Memory B cell (primary cell): ENCODE measurements at regions not wholly inside any gene's neighbourhood (a gene's known extent, or its start where the extent isn't known, plus 50 kb on each side); places are given as distances from the start of the nearest gene placed in this dataset.

ENCODE experiments used
- ATAC-seq: fragments of 150-1000 bp; cut with Tn5 transposase; 2 replicates; pipeline ENCODE4 v1.10.0; 2021; ENCODE audit warnings: low read depth, mild to moderate bottlenecking, moderate library complexity
- DNase-seq, 2 donors: peaks; one replicate each; pipeline ENCODE4 v3.0.0; 2022; ENCODE audit warnings: low spot score in 2 of 2
- H3K27ac Mint-ChIP-seq: one replicate; pipeline ENCODE4 v1.8.0; 2022; ENCODE audit warnings: mild to moderate bottlenecking, moderate library complexity, mixed read lengths
- H3K27me3 Mint-ChIP-seq: one replicate; pipeline ENCODE4 v1.8.0; 2022; ENCODE audit warnings: mixed read lengths
- H3K36me3 Mint-ChIP-seq: one replicate; pipeline ENCODE4 v1.8.0; 2022; ENCODE audit warnings: mild to moderate bottlenecking, mixed read lengths
- H3K4me1 Mint-ChIP-seq: one replicate; pipeline ENCODE4 v1.8.0; 2022; ENCODE audit warnings: mixed read lengths
- H3K4me3 Mint-ChIP-seq: one replicate; pipeline ENCODE4 v1.8.0; 2022; ENCODE audit warnings: mild to moderate bottlenecking, moderate library complexity, mixed read lengths
- H3K9me3 Mint-ChIP-seq: one replicate; pipeline ENCODE4 v1.8.0; 2022; ENCODE audit warnings: mixed read lengths

DNA sequence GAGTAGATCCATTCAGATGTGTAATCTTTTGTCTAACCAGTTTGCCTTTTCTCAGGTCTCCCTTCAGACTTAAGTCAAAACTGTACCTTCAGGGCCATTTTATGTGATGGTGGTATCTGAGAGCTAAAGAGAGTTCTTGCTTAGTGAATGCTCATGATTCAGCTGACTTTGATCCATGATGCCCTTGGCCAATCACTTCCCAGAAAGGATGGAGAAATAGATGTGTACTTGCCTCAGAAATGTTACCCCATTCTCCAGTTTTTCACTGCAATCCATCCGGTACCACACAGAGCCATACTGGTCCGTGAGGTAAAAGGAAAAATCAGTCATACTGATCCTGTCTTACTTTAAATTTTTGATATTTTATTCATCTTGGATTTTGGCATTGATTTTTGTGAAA lies 234.8 kb upstream of the PIK3C3 start:
- no peaks in the 10 kb centered on the region for H3K36me3 Mint-ChIP-seq
- H3K27ac Mint-ChIP-seq: no peak overlapping the region
- H3K4me1 Mint-ChIP-seq: no peaks in the 10 kb centered on the region
- DNase-seq (no peak), ATAC-seq (no peak)
- H3K4me3 Mint-ChIP-seq: no peak overlapping the region
- no peaks in the 10 kb centered on the region for H3K27me3 Mint-ChIP-seq
- H3K9me3 Mint-ChIP-seq: peaks cover 5% of the 10 kb centered on the region

- Mint-ChIP-seq H3K27me3 (no peaks in the 10 kb centered on the region), H3K36me3 (no peaks in the 10 kb centered on the region), H3K4me1 (no peaks in the 10 kb centered on the region), H3K27ac (no peak overlapping the region), H3K9me3 (peaks cover 5% of the 10 kb centered on the region), H3K4me3 (no peak overlapping the region)
- ATAC-seq: no peak
- no peak for DNase-seq
These were observed 235.2 kb upstream of the PIK3C3 start for GRCh38 chr18:41719808-41720207.

GRCh38 chr18:41714872-41715271 lies 240.2 kb upstream of the PIK3C3 start:
- DNase-seq: no peak
- no peak overlapping the region for H3K4me3 Mint-ChIP-seq
- H3K27ac Mint-ChIP-seq: no peak overlapping the region
- no peaks in the 10 kb centered on the region for H3K9me3 Mint-ChIP-seq
- no peak for ATAC-seq
- no peaks in the 10 kb centered on the region for H3K4me1 Mint-ChIP-seq
- no peaks in the 10 kb centered on the region for H3K36me3 Mint-ChIP-seq
- H3K27me3 Mint-ChIP-seq: no peaks in the 10 kb centered on the region

DNA sequence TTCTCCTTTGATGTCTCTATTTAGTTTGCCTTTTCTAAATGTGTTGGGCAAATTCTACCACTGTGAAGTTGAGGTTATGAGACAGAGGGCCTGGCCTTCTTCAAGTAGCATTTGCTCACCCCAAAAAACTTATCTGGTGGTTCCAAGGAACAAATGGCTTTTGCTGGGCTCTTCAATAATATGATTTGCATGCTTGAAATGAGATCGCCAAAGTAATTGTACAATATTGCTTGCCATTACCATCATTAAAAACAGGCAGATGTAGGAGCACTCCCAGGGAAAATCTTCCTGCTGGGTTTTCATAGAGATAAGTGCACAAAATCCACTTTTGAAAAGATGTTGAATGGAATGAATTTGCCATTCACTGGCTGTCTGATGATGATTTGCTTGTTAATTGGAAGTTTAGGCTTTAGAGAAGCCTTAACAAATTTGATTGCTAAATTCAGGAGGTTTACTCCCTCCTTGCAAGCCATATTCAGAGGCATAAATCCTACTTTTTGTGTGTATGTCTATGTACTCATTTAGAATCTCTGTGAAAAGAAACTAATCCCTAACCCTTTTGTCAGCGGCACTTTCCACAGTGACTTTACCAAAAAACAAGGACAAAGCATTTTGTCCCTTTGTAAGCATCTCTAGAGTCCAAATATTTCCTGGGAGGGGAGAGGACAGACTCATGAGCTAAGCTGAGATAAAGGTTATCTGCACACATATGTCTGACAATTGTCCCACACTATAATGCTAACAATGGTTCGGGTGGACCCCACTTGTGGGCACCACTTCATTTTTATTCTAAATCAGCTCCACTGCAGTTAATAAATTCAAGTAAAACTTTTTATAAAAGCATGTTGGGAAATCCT lies 240.8 kb upstream of the PIK3C3 start:
- Mint-ChIP-seq H3K9me3 (no peaks in the 10 kb centered on the region), H3K36me3 (no peaks in the 10 kb centered on the region), H3K4me3 (no peak overlapping the region), H3K27ac (no peak overlapping the region), H3K4me1 (no peaks in the 10 kb centered on the region), H3K27me3 (no peaks in the 10 kb centered on the region)
- no peak for ATAC-seq
- no peak for DNase-seq

DNA sequence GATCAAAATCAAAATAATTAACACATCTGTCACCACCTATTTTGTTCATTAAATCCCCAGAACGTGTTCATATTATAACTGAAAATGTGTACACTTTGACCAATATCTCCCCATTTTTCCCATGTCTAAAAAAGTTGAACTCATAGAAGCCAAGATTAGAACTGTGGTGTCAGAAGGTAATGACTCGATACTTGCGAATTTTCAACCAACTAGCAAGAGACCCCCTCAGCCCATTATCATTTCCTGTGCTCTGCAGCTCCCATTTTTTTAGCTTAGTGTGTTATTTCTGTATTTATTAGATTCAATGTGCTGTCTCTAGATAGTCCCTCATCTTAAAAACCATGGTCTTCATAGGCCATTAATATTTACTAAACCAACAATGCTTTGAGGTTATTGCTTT lies 248.7 kb upstream of the PIK3C3 start:
- Mint-ChIP-seq H3K27me3 (no peaks in the 10 kb centered on the region), H3K4me1 (no peaks in the 10 kb centered on the region), H3K36me3 (no peaks in the 10 kb centered on the region), H3K4me3 (no peak overlapping the region), H3K9me3 (peaks cover 2% of the 10 kb centered on the region), H3K27ac (no peak overlapping the region)
- DNase-seq: no peak
- no peak for ATAC-seq

- Mint-ChIP-seq H3K4me3 (no peak overlapping the region), H3K27ac (no peak overlapping the region), H3K27me3 (no peaks in the 10 kb centered on the region), H3K4me1 (no peaks in the 10 kb centered on the region), H3K9me3 (peaks cover 3% of the 10 kb centered on the region), H3K36me3 (no peaks in the 10 kb centered on the region)
- DNase-seq: no peak
- ATAC-seq: no peak
These were observed 251.1 kb upstream of the PIK3C3 start for GRCh38 chr18:41703744-41704530.

DNA sequence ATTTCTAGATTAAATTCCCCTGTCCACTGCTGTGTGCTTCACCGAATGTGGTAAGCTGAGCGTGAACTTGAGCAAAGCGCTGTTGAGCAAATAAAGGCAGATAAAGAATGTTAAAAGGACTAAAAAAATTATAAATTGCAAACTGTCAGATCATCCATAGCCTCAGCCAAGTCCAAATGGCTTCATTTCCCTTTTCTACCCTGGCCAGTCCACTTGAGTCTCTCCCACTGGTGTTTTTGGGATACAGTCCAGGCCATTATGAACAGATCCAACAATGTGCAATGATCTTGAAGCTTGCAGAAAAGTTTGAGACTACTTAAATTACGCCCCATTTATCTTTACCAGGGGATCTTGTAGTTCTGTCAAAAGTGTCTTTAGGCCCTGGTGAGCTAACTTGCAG lies 254.6 kb upstream of the PIK3C3 start:
- Mint-ChIP-seq H3K27me3 (no peaks in the 10 kb centered on the region), H3K4me1 (no peaks in the 10 kb centered on the region), H3K9me3 (peaks cover 3% of the 10 kb centered on the region), H3K4me3 (no peak overlapping the region), H3K36me3 (no peaks in the 10 kb centered on the region), H3K27ac (no peak overlapping the region)
- ATAC-seq (no peak), DNase-seq (no peak)

DNA sequence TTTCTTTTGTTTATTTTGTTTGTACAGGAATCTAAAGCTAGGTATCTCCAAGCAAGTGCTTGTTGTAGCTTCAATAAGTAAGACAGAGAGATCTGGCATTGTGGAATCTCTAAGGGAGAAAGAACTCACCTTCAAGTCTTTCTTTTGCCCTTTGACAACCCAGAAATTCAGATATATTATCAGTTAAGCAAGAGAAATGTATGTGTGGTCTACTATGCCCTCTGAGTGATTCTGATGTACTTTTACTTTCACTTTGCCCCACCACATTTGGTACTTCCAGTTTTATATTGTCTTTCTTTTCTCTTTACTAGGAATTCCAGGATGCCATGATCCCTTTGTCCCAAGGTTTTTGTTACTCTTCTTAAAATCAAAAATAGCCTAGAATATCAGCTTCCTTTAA lies 259.6 kb upstream of the PIK3C3 start:
- no peaks in the 10 kb centered on the region for H3K27me3 Mint-ChIP-seq
- H3K4me1 Mint-ChIP-seq: no peaks in the 10 kb centered on the region
- H3K27ac Mint-ChIP-seq: no peak overlapping the region
- ATAC-seq: no peak
- no peaks in the 10 kb centered on the region for H3K9me3 Mint-ChIP-seq
- H3K4me3 Mint-ChIP-seq: no peak overlapping the region
- DNase-seq: no peak
- no peaks in the 10 kb centered on the region for H3K36me3 Mint-ChIP-seq

DNA sequence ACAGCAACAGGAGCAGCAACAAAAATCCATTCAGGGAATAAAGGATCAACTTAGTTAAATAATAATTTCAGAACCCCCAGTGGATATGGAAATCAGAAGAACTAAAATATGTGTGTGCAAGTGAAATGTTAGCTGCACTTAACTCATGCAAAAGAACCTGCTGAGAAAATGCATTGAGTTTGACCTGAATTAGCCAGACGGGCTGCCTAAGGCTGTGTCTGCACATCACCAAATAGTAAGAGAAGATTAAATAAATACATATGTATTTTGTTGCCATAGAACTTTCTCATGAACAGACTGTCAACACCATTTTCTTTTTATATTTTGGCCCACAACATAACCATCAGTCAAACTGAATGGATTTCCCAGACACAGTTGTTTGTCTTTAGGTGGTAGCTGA lies 262.0 kb upstream of the PIK3C3 start:
- no peaks in the 10 kb centered on the region for H3K36me3 Mint-ChIP-seq
- DNase-seq (no peak), ATAC-seq (no peak)
- no peaks in the 10 kb centered on the region for H3K27me3 Mint-ChIP-seq
- no peaks in the 10 kb centered on the region for H3K4me1 Mint-ChIP-seq
- peaks cover 3% of the 10 kb centered on the region for H3K9me3 Mint-ChIP-seq
- H3K27ac Mint-ChIP-seq: no peak overlapping the region
- no peak overlapping the region for H3K4me3 Mint-ChIP-seq

DNA sequence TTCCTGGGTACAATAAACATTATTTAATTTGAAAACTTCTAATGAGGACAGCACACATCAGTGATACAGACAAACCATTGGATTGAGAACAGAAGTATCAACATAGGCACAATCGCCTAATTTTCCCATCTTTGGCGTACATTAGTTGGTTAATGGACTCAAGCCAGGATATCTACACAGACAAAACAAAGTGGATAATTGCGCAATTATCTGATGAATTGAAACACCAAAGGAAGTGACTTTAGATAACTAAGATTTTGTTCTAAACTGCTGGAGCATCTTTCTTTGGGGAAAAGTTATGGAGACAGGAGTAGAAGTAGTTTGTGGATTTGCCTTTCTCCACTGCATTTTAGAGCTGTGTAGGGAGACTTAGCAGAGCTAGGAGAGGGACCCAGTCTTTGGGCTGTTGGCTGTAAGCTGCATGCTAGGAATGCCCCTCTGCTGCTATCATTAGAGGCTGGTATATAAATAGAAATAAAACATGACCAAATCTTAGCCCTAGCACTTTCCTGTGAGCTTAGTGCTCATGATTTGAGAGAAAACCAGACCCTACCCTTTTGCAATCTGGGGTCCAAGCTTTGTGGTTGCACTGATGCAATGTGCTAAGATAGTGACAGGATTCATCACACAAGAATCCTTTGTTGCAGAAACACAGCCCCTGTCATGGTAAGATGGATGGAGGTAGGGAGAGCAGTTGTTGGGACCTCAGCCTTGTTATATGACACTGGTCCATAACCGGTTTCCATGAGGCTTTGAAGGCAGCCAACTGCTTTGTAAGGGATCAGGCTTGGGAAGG lies 264.5 kb upstream of the PIK3C3 start:
- peaks cover 3% of the 10 kb centered on the region for H3K9me3 Mint-ChIP-seq
- H3K4me1 Mint-ChIP-seq: no peaks in the 10 kb centered on the region
- H3K4me3 Mint-ChIP-seq: no peak overlapping the region
- no peak for ATAC-seq
- no peaks in the 10 kb centered on the region for H3K27me3 Mint-ChIP-seq
- no peaks in the 10 kb centered on the region for H3K36me3 Mint-ChIP-seq
- no peak overlapping the region for H3K27ac Mint-ChIP-seq
- DNase-seq: no peak

GRCh38 chr18:41687138-41687537 lies 267.9 kb upstream of the PIK3C3 start:
- DNase-seq (no peak), ATAC-seq (no peak)
- no peak overlapping the region for H3K4me3 Mint-ChIP-seq
- no peak overlapping the region for H3K27ac Mint-ChIP-seq
- H3K4me1 Mint-ChIP-seq: no peaks in the 10 kb centered on the region
- no peaks in the 10 kb centered on the region for H3K36me3 Mint-ChIP-seq
- H3K27me3 Mint-ChIP-seq: no peaks in the 10 kb centered on the region
- H3K9me3 Mint-ChIP-seq: peaks cover 3% of the 10 kb centered on the region

DNA sequence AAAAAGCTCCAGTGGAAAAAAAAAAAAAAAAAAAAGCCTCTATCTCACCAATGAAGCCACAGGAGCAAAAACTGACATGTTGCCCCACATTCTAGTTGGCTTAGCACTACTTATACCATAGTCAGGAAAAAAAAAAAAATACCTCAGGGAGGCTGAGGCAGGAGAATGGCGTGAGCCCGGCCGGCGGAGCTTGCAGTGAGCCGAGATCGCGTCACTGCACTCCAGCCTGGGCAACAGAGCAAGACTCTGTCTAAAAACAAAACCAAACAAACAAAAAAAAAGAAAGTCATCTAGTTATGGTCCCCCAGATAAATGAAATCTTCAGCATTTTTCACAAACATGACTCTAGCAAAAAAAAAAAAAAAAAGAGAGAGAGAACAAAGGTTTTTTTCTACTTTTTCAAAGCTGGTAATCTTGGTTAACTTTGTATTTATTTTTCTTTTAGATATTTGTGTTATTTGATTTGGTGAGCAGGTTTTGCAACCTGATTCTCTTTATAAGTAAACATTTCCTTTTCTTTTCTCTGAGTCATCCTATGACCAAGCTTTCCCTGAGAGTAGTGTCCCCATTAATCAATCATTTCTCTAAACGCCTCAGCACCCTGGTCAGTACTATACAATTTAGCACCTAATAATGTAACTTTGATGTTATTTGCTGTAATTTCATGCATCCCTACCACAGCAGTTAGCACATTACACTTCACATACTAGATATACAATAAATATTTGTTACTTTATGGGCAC lies 273.7 kb upstream of the PIK3C3 start:
- Mint-ChIP-seq H3K36me3 (no peaks in the 10 kb centered on the region), H3K27me3 (no peaks in the 10 kb centered on the region), H3K27ac (no peak overlapping the region), H3K4me1 (no peaks in the 10 kb centered on the region), H3K4me3 (no peak overlapping the region), H3K9me3 (peaks cover 3% of the 10 kb centered on the region)
- DNase-seq (no peak), ATAC-seq (no peak)

GRCh38 chr18:41674506-41674905 lies 280.5 kb upstream of the PIK3C3 start:
- H3K4me3 Mint-ChIP-seq: no peak overlapping the region
- no peak for DNase-seq
- no peaks in the 10 kb centered on the region for H3K4me1 Mint-ChIP-seq
- H3K27ac Mint-ChIP-seq: no peak overlapping the region
- H3K36me3 Mint-ChIP-seq: no peaks in the 10 kb centered on the region
- H3K27me3 Mint-ChIP-seq: no peaks in the 10 kb centered on the region
- H3K9me3 Mint-ChIP-seq: peaks cover 13% of the 10 kb centered on the region
- no peak for ATAC-seq
